Endothelial cell (in vitro differentiated cells): ENCODE measurements at regions not wholly inside any gene's neighbourhood (a gene's known extent, or its start where the extent isn't known, plus 50 kb on each side); places are given as distances from the start of the nearest gene placed in this dataset.

Experiments
- DNase-seq: peaks from one replicate; pipeline ENCODE4 v3.0.0; 2021; ENCODE audit warnings: low spot score
- H3K27ac Mint-ChIP-seq: one replicate; pipeline ENCODE4 v1.8.0; 2021; ENCODE audit warnings: mixed read lengths, inconsistent platforms; ENCODE audit not compliant: unreplicated experiment
- H3K27me3 Mint-ChIP-seq: one replicate; pipeline ENCODE4 v1.8.0; 2021; ENCODE audit warnings: mild to moderate bottlenecking, moderate library complexity, mixed read lengths, inconsistent platforms; ENCODE audit not compliant: unreplicated experiment
- H3K36me3 Mint-ChIP-seq: one replicate; pipeline ENCODE4 v1.8.0; 2021; ENCODE audit warnings: mild to moderate bottlenecking, low read depth, mixed read lengths, inconsistent platforms; ENCODE audit not compliant: unreplicated experiment
- H3K4me1 Mint-ChIP-seq: one replicate; pipeline ENCODE4 v1.8.0; 2021; ENCODE audit warnings: mild to moderate bottlenecking, mixed read lengths, inconsistent platforms; ENCODE audit not compliant: unreplicated experiment
- H3K4me3 Mint-ChIP-seq: one replicate; pipeline ENCODE4 v1.8.0; 2021; ENCODE audit warnings: mild to moderate bottlenecking, mixed read lengths, inconsistent platforms; ENCODE audit not compliant: unreplicated experiment
- H3K9me3 Mint-ChIP-seq: one replicate; pipeline ENCODE4 v1.8.0; 2021; ENCODE audit warnings: mixed read lengths, inconsistent platforms; ENCODE audit not compliant: unreplicated experiment
- CTCF ChIP-seq: fragments of 200-600 bp; sonication (generic); IDR thresholded peaks from one replicate; pipeline ENCODE4 v1.5.0; 2021; ENCODE audit warnings: antibody characterized with exemption; ENCODE audit not compliant: unreplicated experiment

GRCh38 chr13:99695857-99696256 is 194.6 kb downstream of the TM9SF2 start:
- no peak overlapping the region for H3K27ac Mint-ChIP-seq
- no peaks in the 10 kb centered on the region for H3K9me3 Mint-ChIP-seq
- H3K36me3 Mint-ChIP-seq, result no peaks in the 10 kb centered on the region
- H3K4me3 Mint-ChIP-seq, result no peak overlapping the region
- DNase-seq, result no peak
- peaks cover 6% of the 10 kb centered on the region for H3K27me3 Mint-ChIP-seq
- peaks cover 7% of the 10 kb centered on the region for H3K4me1 Mint-ChIP-seq
- no peak for TF ChIP-seq CTCF

- TF ChIP-seq CTCF, result no peak
- H3K27me3 Mint-ChIP-seq, result peaks cover 4% of the 10 kb centered on the region
- DNase-seq, result no peak
- no peaks in the 10 kb centered on the region for H3K36me3 Mint-ChIP-seq
- no peak overlapping the region for H3K27ac Mint-ChIP-seq
- H3K4me1 Mint-ChIP-seq, result peaks cover 19% of the 10 kb centered on the region
- H3K4me3 Mint-ChIP-seq, result no peak overlapping the region
- H3K9me3 Mint-ChIP-seq, result no peaks in the 10 kb centered on the region
Measured at GRCh38 chr13:99693852-99694611, 192.8 kb downstream of the TM9SF2 start.

- Mint-ChIP-seq H3K27ac (no peak overlapping the region), H3K27me3 (peaks cover 4% of the 10 kb centered on the region)
Measured at GRCh38 chr13:99693351-99693750, 192.1 kb downstream of the TM9SF2 start.

GRCh38 chr13:99692854-99693253 is 191.6 kb downstream of the TM9SF2 start:
- H3K9me3 Mint-ChIP-seq, result no peaks in the 10 kb centered on the region
- peaks cover 22% of the 10 kb centered on the region for H3K4me1 Mint-ChIP-seq
- TF ChIP-seq CTCF, result no peak
- H3K36me3 Mint-ChIP-seq, result no peaks in the 10 kb centered on the region
- H3K27me3 Mint-ChIP-seq, result peaks cover 4% of the 10 kb centered on the region
- no peak for DNase-seq
- no peak overlapping the region for H3K4me3 Mint-ChIP-seq
- H3K27ac Mint-ChIP-seq, result no peak overlapping the region

More at GRCh38 chr13:99693351-99693750, 192.1 kb downstream of the TM9SF2 start:
- Mint-ChIP-seq H3K9me3 (no peaks in the 10 kb centered on the region), H3K4me3 (no peak overlapping the region), H3K4me1 (peaks cover 22% of the 10 kb centered on the region), H3K36me3 (no peaks in the 10 kb centered on the region)
- no peak for DNase-seq
- TF ChIP-seq CTCF, result no peak

- H3K9me3 Mint-ChIP-seq, result no peaks in the 10 kb centered on the region
- no peak overlapping the region for H3K27ac Mint-ChIP-seq
- peaks cover 6% of the 10 kb centered on the region for H3K27me3 Mint-ChIP-seq
- no peak for DNase-seq
- no peak for TF ChIP-seq CTCF
- H3K4me1 Mint-ChIP-seq, result peaks cover 35% of the 10 kb centered on the region
- H3K4me3 Mint-ChIP-seq, result no peak overlapping the region
- no peaks in the 10 kb centered on the region for H3K36me3 Mint-ChIP-seq
Measured at GRCh38 chr13:99691552-99691951, 190.3 kb downstream of the TM9SF2 start.
